Endothelial cell of umbilical vein (primary cell): ENCODE measurements at regions not wholly inside any gene's neighbourhood (a gene's known extent, or its start where the extent isn't known, plus 50 kb on each side); places are given as distances from the start of the nearest gene placed in this dataset.

Source experiments
- BruUV-seq: library from RNA; stranded (reverse); fragments of 400-500 nt; replicated peaks from 2 replicates; lab custom pipeline; 2021; lab: Mats Ljungman, UMichigan
- CTCF ChIA-PET: fragments of 300-600, 350-600 bp; sonication (Branson Sonifier 250); formaldehyde crosslinking; loops from one replicate; lab custom pipeline; 2021; ENCODE audit warnings: antibody characterized with exemption, inconsistent platforms; lab: Charles Lee
- POLR2A ChIA-PET: fragments of 300-600, 350-600 bp; sonication (Branson Sonifier 250); formaldehyde crosslinking; loops from one replicate; lab custom pipeline; 2021; ENCODE audit warnings: antibody characterized with exemption, inconsistent platforms; lab: Charles Lee
- DNase-seq: peaks from one replicate; pipeline ENCODE4 v3.0.0-alpha.2; 2011; ENCODE audit warnings: low read depth, low spot score
- FAIRE-seq: peaks from 2 replicates; lab custom pipeline; 2011; peaks lifted over from hg19 to GRCh38; lab: Jason Lieb, UNC
- H2AFZ ChIP-seq: 2 replicates; pipeline ENCODE4 v1.6.0; 2012; ENCODE audit warnings: low read depth, low read length, control low read depth, inconsistent platforms
- H3K27ac ChIP-seq: 2 replicates; pipeline ENCODE4 v1.5.1; 2011; ENCODE audit warnings: low read depth, mild to moderate bottlenecking, control low read depth, low read length, moderate library complexity; ENCODE audit not compliant: insufficient read depth
- H3K27me3 ChIP-seq, 2 experiments: 2 replicates each; pipeline versions ENCODE4 v1.6.0 to v1.6.1; 2011; ENCODE audit warnings: low read length in 2 of 2, mixed read lengths in 1 of 2; ENCODE audit not compliant: control insufficient read depth in 2 of 2, insufficient read depth in 2 of 2
- H3K36me3 ChIP-seq, 2 experiments: 2 replicates in 1 of 2; 3 replicates in 1 of 2; pipeline ENCODE4 v1.5.1; 2011; ENCODE audit warnings: low read length in 2 of 2, mild to moderate bottlenecking in 1 of 2, moderate library complexity in 1 of 2; ENCODE audit not compliant: control insufficient read depth in 2 of 2, insufficient read depth in 2 of 2; ENCODE audit errors: extremely low read depth in 1 of 2
- H3K4me1 ChIP-seq: 3 replicates; pipeline ENCODE4 v1.5.1; 2011; ENCODE audit warnings: mild to moderate bottlenecking, low read length; ENCODE audit not compliant: control insufficient read depth, insufficient read depth; ENCODE audit errors: extremely low read depth
- H3K4me2 ChIP-seq: 2 replicates; pipeline ENCODE4 v1.6.1; 2011; ENCODE audit warnings: low read length, control low read depth, mixed read lengths; ENCODE audit not compliant: insufficient read depth
- H3K4me3 ChIP-seq, 3 experiments: fragments of 200-600 bp in 1 of 3; sonication (generic), shearing (Covaris generic) in 1 of 3; replicated peaks in 1 of 3; 2 replicates each; pipeline ENCODE4 v1.5.1; 2011 to 2016; ENCODE audit warnings: control low read depth in 3 of 3, low read length in 3 of 3, mild to moderate bottlenecking in 2 of 3, inconsistent platforms in 1 of 3, low read depth in 1 of 3, moderate library complexity in 1 of 3; ENCODE audit not compliant: insufficient read depth in 1 of 3
- H3K79me2 ChIP-seq: 2 replicates; pipeline ENCODE4 v1.6.0; 2012; ENCODE audit warnings: low read length, inconsistent platforms; ENCODE audit not compliant: control insufficient read depth, insufficient read depth
- H3K9ac ChIP-seq: replicated peaks from 2 replicates; pipeline ENCODE3; 2011; ENCODE audit warnings: low read length, control low read depth; ENCODE audit not compliant: insufficient read depth; ENCODE audit errors: extremely low read depth
- H3K9me1 ChIP-seq: replicated peaks from 3 replicates; pipeline ENCODE4 v1.6.0; 2011; ENCODE audit warnings: mild to moderate bottlenecking, low read length; ENCODE audit not compliant: control insufficient read depth, insufficient read depth; ENCODE audit errors: extremely low read depth
- H3K9me3 ChIP-seq: replicated peaks from 2 replicates; pipeline ENCODE4 v1.5.1; 2012; ENCODE audit warnings: low read length, inconsistent platforms; ENCODE audit not compliant: control insufficient read depth, insufficient read depth
- H4K20me1 ChIP-seq: replicated peaks from 2 replicates; pipeline ENCODE3; 2011; ENCODE audit warnings: mild to moderate bottlenecking, low read length; ENCODE audit not compliant: control insufficient read depth, insufficient read depth; ENCODE audit errors: extremely low read depth
- CTCF ChIP-seq, 2 donors: IDR thresholded peaks; 1 replicate in 1 of 2; 2 replicates in 1 of 2; pipeline ENCODE4 v1.5.1; 2011; ENCODE audit warnings: low read length in 2 of 2, mild to moderate bottlenecking in 2 of 2, moderate library complexity in 2 of 2, control low read depth in 1 of 2, inconsistent platforms in 1 of 2, low read depth in 1 of 2; ENCODE audit not compliant: insufficient read depth in 1 of 2; ENCODE audit errors: extremely low read depth in 1 of 2
- EZH2 ChIP-seq: IDR thresholded peaks from 2 replicates; pipeline ENCODE4 v1.6.1; 2012; ENCODE audit warnings: borderline replicate concordance, low read depth, mild to moderate bottlenecking, moderate library complexity, low read length, inconsistent platforms; ENCODE audit not compliant: severe bottlenecking
- FOS ChIP-seq: IDR thresholded peaks from 2 replicates; pipeline ENCODE4 v1.6.1; 2011; ENCODE audit warnings: mild to moderate bottlenecking, low read length, moderate library complexity, borderline replicate concordance; ENCODE audit not compliant: insufficient read depth
- GATA2 ChIP-seq: IDR thresholded peaks from 2 replicates; pipeline ENCODE4 v1.7.0; 2011; ENCODE audit warnings: low read depth, mild to moderate bottlenecking, moderate library complexity, mixed read lengths, low read length; ENCODE audit not compliant: insufficient read length, insufficient read depth
- JUN ChIP-seq: IDR thresholded peaks from 2 replicates; pipeline ENCODE4 v1.6.1; 2011; ENCODE audit warnings: borderline replicate concordance, low read depth; ENCODE audit not compliant: insufficient read length, insufficient read depth
- MAX ChIP-seq: IDR thresholded peaks from 2 replicates; pipeline ENCODE4 v1.6.1; 2011; ENCODE audit not compliant: insufficient read depth, insufficient read length
- MYC ChIP-seq: IDR thresholded peaks from one replicate; pipeline ENCODE4 v1.6.1; 2011; ENCODE audit warnings: mild to moderate bottlenecking, low read depth, low read length
- POLR2A ChIP-seq: IDR thresholded peaks from 2 replicates; pipeline ENCODE4 v1.6.1; 2012; ENCODE audit warnings: low read depth, mild to moderate bottlenecking, control low read depth, low read length
- POLR2AphosphoS5 ChIP-seq: IDR thresholded peaks from 2 replicates; pipeline ENCODE4 v1.6.1; 2012; ENCODE audit warnings: low read depth, mild to moderate bottlenecking, control low read depth, low read length, moderate library complexity; ENCODE audit not compliant: insufficient read depth
- dilution Hi-C: fragments of 300-500 bp; cut with MboI; formaldehyde crosslinking; loops from one replicate; pipeline ENCODE4 v1.15.0; 2019; ENCODE audit warnings: low sequenced_read_pairs; ENCODE audit not compliant: extremely low pct_ligation_motif_present
- intact Hi-C: fragments of 100-400 bp; cut with micrococcal nuclease; formaldehyde crosslinking; loops from one replicate; pipeline ENCODE4 v1.10.0; 2022

GRCh38 chr4:23097251-23097650 is 404.5 kb downstream of the GBA3 start:
- no peak for FAIRE-seq
- Histone ChIP-seq H3K9me3 (no peaks in the 10 kb centered on the region), H2AFZ (no peak overlapping the region), H3K27me3 (no peaks in the 10 kb centered on the region), H3K4me3 (no peak overlapping the region), H3K79me2 (no peaks in the 10 kb centered on the region), H3K4me1 (no peaks in the 10 kb centered on the region), H3K9me1 (no peaks in the 10 kb centered on the region), H3K36me3 (no peaks in the 10 kb centered on the region), H3K27ac (no peak overlapping the region), H3K9ac (no peak overlapping the region), H4K20me1 (no peaks in the 10 kb centered on the region), H3K4me2 (no peak overlapping the region)
- ChIA-PET POLR2A (no interaction called here), CTCF (no interaction called here)
- no peak for DNase-seq
- intact Hi-C loops (no loop called here), dilution Hi-C loops (no loop called here)
- TF ChIP-seq FOS, result no peak
- no peak for TF ChIP-seq GATA2
- TF ChIP-seq POLR2A, result no peak
- no peak for TF ChIP-seq MYC
- no peak for TF ChIP-seq POLR2AphosphoS5
- TF ChIP-seq JUN, result no peak
- no peak for TF ChIP-seq CTCF (IDR thresholded peaks at IDR 0.05; ENCODE audit: extremely low read depth in 1 of 2, insufficient read depth in 1 of 2, low read depth in 1 of 2, low read length in 2 of 2)
- TF ChIP-seq EZH2, result no peak
- no peak for TF ChIP-seq MAX
- BruUV-seq, result no TSS peak
